T-helper 2 cell treated with Interferon-gamma antibody and Interleukin-4, amounts not matched to agents 5 μg/mL and 100 μg/mL, for 36 hours (primary cell): ENCODE measurements at regions not wholly inside any gene's neighbourhood (a gene's known extent, or its start where the extent isn't known, plus 50 kb on each side); places are given as distances from the start of the nearest gene placed in this dataset.
"Not testable (repeated sequence)": the region's sequence is repeated elsewhere in the genome, so short reads cannot be mapped to it uniquely, and the experiment has no call there.

ENCODE experiments used
- DNase-seq: peaks from one replicate; pipeline ENCODE4 v3.0.0; 2021; ENCODE audit warnings: low spot score
- H3K27ac Mint-ChIP-seq: one replicate; pipeline ENCODE4 v1.8.0; 2021; ENCODE audit warnings: mild to moderate bottlenecking, mixed read lengths
- H3K27me3 Mint-ChIP-seq: one replicate; pipeline ENCODE4 v1.8.0; 2021; ENCODE audit warnings: low read depth, mixed read lengths
- H3K36me3 Mint-ChIP-seq: one replicate; pipeline ENCODE4 v1.8.0; 2021; ENCODE audit warnings: low read depth, mixed read lengths
- H3K4me1 Mint-ChIP-seq: one replicate; pipeline ENCODE4 v1.8.0; 2021; ENCODE audit warnings: low read depth, mixed read lengths
- H3K4me3 Mint-ChIP-seq: one replicate; pipeline ENCODE4 v1.8.0; 2022; ENCODE audit warnings: mild to moderate bottlenecking, moderate library complexity, mixed read lengths
- H3K9me3 Mint-ChIP-seq: one replicate; pipeline ENCODE4 v1.8.0; 2021; ENCODE audit warnings: mixed read lengths

- Mint-ChIP-seq H3K9me3 (peaks cover 24% of the 10 kb centered on the region), H3K27ac (no peak overlapping the region), H3K4me1 (no peaks in the 10 kb centered on the region), H3K27me3 (no peaks in the 10 kb centered on the region), H3K36me3 (no peaks in the 10 kb centered on the region), H3K4me3 (no peak overlapping the region)
- DNase-seq, result no peak
These were observed 629.1 kb upstream of the EYS start for GRCh38 chr6:66336176-66336575.

GRCh38 chr6:66328200-66328599, 621.2 kb upstream of the EYS start:
- Mint-ChIP-seq H3K27ac (no peak overlapping the region), H3K4me1 (no peaks in the 10 kb centered on the region), H3K27me3 (no peaks in the 10 kb centered on the region), H3K4me3 (no peak overlapping the region), H3K36me3 (no peaks in the 10 kb centered on the region), H3K9me3 (peaks cover 38% of the 10 kb centered on the region)
- no peak for DNase-seq

- no peaks in the 10 kb centered on the region for H3K4me1 Mint-ChIP-seq
- H3K4me3 Mint-ChIP-seq, result no peak overlapping the region
- H3K9me3 Mint-ChIP-seq, result peaks cover 40% of the 10 kb centered on the region
- DNase-seq, result no peak
- no peak overlapping the region for H3K27ac Mint-ChIP-seq
- H3K36me3 Mint-ChIP-seq, result no peaks in the 10 kb centered on the region
- no peaks in the 10 kb centered on the region for H3K27me3 Mint-ChIP-seq
These were observed 619.2 kb upstream of the EYS start for GRCh38 chr6:66326228-66326627.

GRCh38 chr6:66321017-66321416, 614.0 kb upstream of the EYS start:
- Mint-ChIP-seq H3K27ac (no peak overlapping the region), H3K4me1 (no peaks in the 10 kb centered on the region), H3K27me3 (no peaks in the 10 kb centered on the region), H3K36me3 (no peaks in the 10 kb centered on the region), H3K4me3 (no peak overlapping the region), H3K9me3 (peaks cover 25% of the 10 kb centered on the region)
- DNase-seq, result no peak

- H3K27me3 Mint-ChIP-seq, result no peaks in the 10 kb centered on the region
- H3K36me3 Mint-ChIP-seq, result no peaks in the 10 kb centered on the region
- H3K4me1 Mint-ChIP-seq, result no peaks in the 10 kb centered on the region
- H3K4me3 Mint-ChIP-seq, result no peak overlapping the region
- no peak for DNase-seq
- no peak overlapping the region for H3K27ac Mint-ChIP-seq
- H3K9me3 Mint-ChIP-seq, result peaks cover 35% of the 10 kb centered on the region
These were observed 600.5 kb upstream of the EYS start for GRCh38 chr6:66307490-66307889.

GRCh38 chr6:66291905-66292304, 584.9 kb upstream of the EYS start:
- no peak for DNase-seq
- no peak overlapping the region for H3K27ac Mint-ChIP-seq
- no peaks in the 10 kb centered on the region for H3K27me3 Mint-ChIP-seq

GRCh38 chr6:66289889-66290288, 582.9 kb upstream of the EYS start:
- Mint-ChIP-seq H3K4me3 (no peak overlapping the region), H3K27ac (no peak overlapping the region), H3K9me3 (peaks cover 20% of the 10 kb centered on the region), H3K4me1 (no peaks in the 10 kb centered on the region), H3K27me3 (no peaks in the 10 kb centered on the region), H3K36me3 (no peaks in the 10 kb centered on the region)
- DNase-seq, result no peak

More at GRCh38 chr6:66291905-66292304, 584.9 kb upstream of the EYS start:
- Mint-ChIP-seq H3K4me1 (no peaks in the 10 kb centered on the region), H3K36me3 (no peaks in the 10 kb centered on the region), H3K9me3 (peaks cover 11% of the 10 kb centered on the region), H3K4me3 (no peak overlapping the region)

GRCh38 chr6:66278115-66278514, 571.1 kb upstream of the EYS start:
- Mint-ChIP-seq H3K4me1 (no peaks in the 10 kb centered on the region), H3K27ac (no peak overlapping the region), H3K36me3 (no peaks in the 10 kb centered on the region), H3K27me3 (no peaks in the 10 kb centered on the region), H3K4me3 (no peak overlapping the region), H3K9me3 (peaks cover 9% of the 10 kb centered on the region)
- no peak for DNase-seq

- no peaks in the 10 kb centered on the region for H3K27me3 Mint-ChIP-seq
- H3K9me3 Mint-ChIP-seq, result peaks cover 11% of the 10 kb centered on the region
- no peak overlapping the region for H3K4me3 Mint-ChIP-seq
- no peak overlapping the region for H3K27ac Mint-ChIP-seq
- H3K36me3 Mint-ChIP-seq, result no peaks in the 10 kb centered on the region
- DNase-seq, result no peak
- H3K4me1 Mint-ChIP-seq, result no peaks in the 10 kb centered on the region
These were observed 570.4 kb upstream of the EYS start for GRCh38 chr6:66277400-66277799.

- no peaks in the 10 kb centered on the region for H3K36me3 Mint-ChIP-seq
- no peak overlapping the region for H3K4me3 Mint-ChIP-seq
- H3K27me3 Mint-ChIP-seq, result no peaks in the 10 kb centered on the region
- H3K27ac Mint-ChIP-seq, result no peak overlapping the region
- no peaks in the 10 kb centered on the region for H3K4me1 Mint-ChIP-seq
- peaks cover 31% of the 10 kb centered on the region for H3K9me3 Mint-ChIP-seq
- no peak for DNase-seq
These were observed 558.7 kb upstream of the EYS start for GRCh38 chr6:66265737-66266136.

- Mint-ChIP-seq H3K27ac (no peak overlapping the region), H3K27me3 (no peaks in the 10 kb centered on the region), H3K36me3 (no peaks in the 10 kb centered on the region), H3K9me3 (peaks cover 38% of the 10 kb centered on the region), H3K4me3 (no peak overlapping the region), H3K4me1 (no peaks in the 10 kb centered on the region)
- DNase-seq, result no peak
These were observed 557.4 kb upstream of the EYS start for GRCh38 chr6:66264376-66264775.

- not testable (repeated sequence) for H3K4me3 Mint-ChIP-seq, DNase-seq, H3K4me1 Mint-ChIP-seq, H3K27ac Mint-ChIP-seq, H3K36me3 Mint-ChIP-seq, H3K27me3 Mint-ChIP-seq
- peaks cover 47% of the 10 kb centered on the region for H3K9me3 Mint-ChIP-seq
These were observed 551.9 kb upstream of the EYS start for GRCh38 chr6:66258731-66259487.

GRCh38 chr6:66245231-66245630, 538.2 kb upstream of the EYS start:
- no peak overlapping the region for H3K4me3 Mint-ChIP-seq
- no peaks in the 10 kb centered on the region for H3K36me3 Mint-ChIP-seq
- no peaks in the 10 kb centered on the region for H3K4me1 Mint-ChIP-seq
- DNase-seq, result no peak
- peaks cover 21% of the 10 kb centered on the region for H3K9me3 Mint-ChIP-seq
- H3K27me3 Mint-ChIP-seq, result no peaks in the 10 kb centered on the region
- no peak overlapping the region for H3K27ac Mint-ChIP-seq

GRCh38 chr6:66238851-66239250, 531.8 kb upstream of the EYS start:
- H3K4me1 Mint-ChIP-seq, result no peaks in the 10 kb centered on the region
- no peaks in the 10 kb centered on the region for H3K27me3 Mint-ChIP-seq
- H3K9me3 Mint-ChIP-seq, result peaks cover 15% of the 10 kb centered on the region
- no peak for DNase-seq
- no peak overlapping the region for H3K27ac Mint-ChIP-seq
- H3K4me3 Mint-ChIP-seq, result no peak overlapping the region
- no peaks in the 10 kb centered on the region for H3K36me3 Mint-ChIP-seq

GRCh38 chr6:66232890-66233289, 525.9 kb upstream of the EYS start:
- H3K36me3 Mint-ChIP-seq, result no peaks in the 10 kb centered on the region
- no peak overlapping the region for H3K27ac Mint-ChIP-seq
- H3K4me3 Mint-ChIP-seq, result no peak overlapping the region
- no peaks in the 10 kb centered on the region for H3K4me1 Mint-ChIP-seq
- H3K27me3 Mint-ChIP-seq, result no peaks in the 10 kb centered on the region
- no peak for DNase-seq
- peaks cover 15% of the 10 kb centered on the region for H3K9me3 Mint-ChIP-seq
